Activated CD4-positive, alpha-beta memory T cell treated with anti-CD3 and anti-CD28 coated beads for 36 hours (primary cell): ENCODE measurements at regions not wholly inside any gene's neighbourhood (a gene's known extent, or its start where the extent isn't known, plus 50 kb on each side); places are given as distances from the start of the nearest gene placed in this dataset.
"Not testable (repeated sequence)": the region's sequence is repeated elsewhere in the genome, so short reads cannot be mapped to it uniquely, and the experiment has no call there.

Experiments used
- CTCF ChIA-PET: fragments of 350-600 bp; sonication (Branson Sonifier 250); formaldehyde crosslinking; loops from one replicate; lab custom pipeline; 2021; ENCODE audit warnings: antibody characterized with exemption, inconsistent platforms; lab: Charles Lee
- POLR2A ChIA-PET: fragments of 350-600 bp; sonication (Branson Sonifier 250); formaldehyde crosslinking; loops from one replicate; lab custom pipeline; 2021; ENCODE audit warnings: antibody characterized with exemption; lab: Charles Lee
- DNase-seq: peaks from one replicate; pipeline ENCODE4 v3.0.0-alpha.2; 2020
- H3K27ac Mint-ChIP-seq: one replicate; pipeline ENCODE4 v1.8.0; 2021; ENCODE audit warnings: mixed read lengths
- H3K27me3 Mint-ChIP-seq: one replicate; pipeline ENCODE4 v1.8.0; 2021; ENCODE audit warnings: mixed read lengths
- H3K36me3 Mint-ChIP-seq: one replicate; pipeline ENCODE4 v1.8.0; 2021; ENCODE audit warnings: mixed read lengths
- H3K4me1 Mint-ChIP-seq: one replicate; pipeline ENCODE4 v1.8.0; 2021; ENCODE audit warnings: low read depth, mixed read lengths
- H3K4me3 Mint-ChIP-seq: one replicate; pipeline ENCODE4 v1.8.0; 2021; ENCODE audit warnings: mild to moderate bottlenecking, mixed read lengths
- H3K9me3 Mint-ChIP-seq: one replicate; pipeline ENCODE4 v1.8.0; 2021; ENCODE audit warnings: mixed read lengths
- intact Hi-C: fragments of 100-400 bp; cut with micrococcal nuclease; formaldehyde crosslinking; loops from one replicate; pipeline ENCODE4 v1.15.1; 2023

DNA sequence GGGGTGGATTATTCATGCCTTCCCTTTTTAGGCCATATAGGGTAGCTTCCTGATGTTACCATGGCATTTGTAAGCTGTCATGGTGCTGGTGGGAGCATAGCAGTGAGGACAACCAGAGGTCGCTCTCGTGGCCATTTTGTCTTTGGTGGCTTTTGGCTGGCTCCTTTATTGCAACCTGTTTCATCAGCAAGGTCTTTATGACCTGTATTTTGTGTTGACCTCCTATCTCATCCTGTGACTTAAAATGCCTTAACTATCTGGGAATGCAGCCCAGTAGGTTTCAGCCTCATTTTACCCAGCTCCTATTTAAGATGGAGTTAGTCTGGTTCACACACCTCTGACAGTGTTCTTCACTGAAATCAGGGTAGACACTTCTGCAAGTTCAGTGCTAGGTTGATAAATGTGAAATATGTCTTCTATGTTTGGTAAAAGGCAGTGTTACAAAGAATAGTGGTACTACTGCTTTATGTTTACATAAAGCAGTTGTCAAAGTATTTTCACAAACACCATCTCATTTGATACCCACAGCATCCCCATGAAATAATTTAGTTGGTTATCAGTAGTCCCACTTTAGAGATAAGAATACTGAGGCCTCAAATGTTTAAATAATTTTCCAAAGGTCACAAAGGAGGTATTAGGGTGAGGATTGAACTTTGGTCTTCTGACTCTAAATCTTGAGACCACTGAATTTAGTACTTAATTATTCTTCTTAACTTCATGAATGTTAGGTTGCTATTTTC, 77.1 kb upstream of the C4orf54 start:
- intact Hi-C loops = loop anchor here (5.0 kb wide), 1 partner anchor 798 kb away; no protein-coding TSS in a partner anchor

DNA sequence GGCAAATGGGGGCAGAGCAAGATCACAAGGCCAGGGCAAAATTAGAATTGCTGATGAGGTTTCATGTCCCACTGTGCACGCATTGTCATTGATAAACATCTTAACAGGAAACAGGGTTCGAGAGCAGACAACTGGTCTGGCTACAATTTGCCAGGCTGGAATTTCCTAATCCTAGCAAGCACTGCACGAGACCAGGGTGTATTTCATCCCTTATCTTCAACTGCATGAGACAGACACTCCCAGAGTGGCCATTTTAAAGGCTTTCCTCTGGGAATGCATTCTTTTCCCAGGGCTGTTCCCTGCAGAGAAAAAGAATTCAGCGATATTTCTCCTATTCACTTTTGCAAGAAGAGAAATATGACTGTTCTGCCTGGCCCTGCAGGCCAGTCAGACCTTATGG, 75.8 kb upstream of the C4orf54 start:
- intact Hi-C loops = loop anchor here (5.0 kb wide), 1 partner anchor 799 kb away; no protein-coding TSS in a partner anchor
- H3K4me1 Mint-ChIP-seq, H3K36me3 Mint-ChIP-seq, DNase-seq, H3K9me3 Mint-ChIP-seq, POLR2A ChIA-PET, H3K4me3 Mint-ChIP-seq, CTCF ChIA-PET, H3K27me3 Mint-ChIP-seq, H3K27ac Mint-ChIP-seq: not testable (repeated sequence)

More for the DNA sequence above, 77.1 kb upstream of the C4orf54 start:
- H3K4me1 Mint-ChIP-seq = no peaks in the 10 kb centered on the region
- H3K27me3 Mint-ChIP-seq = peaks cover 9% of the 10 kb centered on the region
- DNase-seq = no peak
- H3K27ac Mint-ChIP-seq = no peak overlapping the region
- no peak overlapping the region for H3K4me3 Mint-ChIP-seq
- CTCF ChIA-PET = no interaction called here
- H3K9me3 Mint-ChIP-seq = peaks cover 5% of the 10 kb centered on the region
- H3K36me3 Mint-ChIP-seq = no peaks in the 10 kb centered on the region
- POLR2A ChIA-PET = no interaction called here

DNA sequence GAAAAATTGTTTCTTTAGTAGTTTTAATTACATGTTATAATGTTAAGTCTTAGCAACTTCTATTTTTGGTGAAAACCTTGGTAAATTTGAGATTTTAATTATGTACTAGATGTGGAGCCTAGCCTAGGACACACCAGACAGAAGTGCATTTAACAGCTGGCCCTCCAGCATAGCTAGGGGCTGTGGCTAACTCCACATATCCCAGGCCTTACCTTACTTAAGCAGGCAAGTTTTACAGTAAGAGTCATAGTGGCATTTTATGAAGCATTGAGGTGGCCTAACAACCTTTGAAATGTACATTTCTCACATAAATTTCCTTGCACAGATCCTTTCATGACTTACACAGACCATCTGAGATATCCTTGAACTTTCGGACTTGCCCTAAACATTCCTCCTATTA, 71.6 kb upstream of the C4orf54 start:
- intact Hi-C loops = no loop called here
- H3K36me3 Mint-ChIP-seq = no peaks in the 10 kb centered on the region
- no peaks in the 10 kb centered on the region for H3K4me1 Mint-ChIP-seq
- CTCF ChIA-PET = no interaction called here
- POLR2A ChIA-PET = no interaction called here
- H3K27ac Mint-ChIP-seq = no peak overlapping the region
- H3K4me3 Mint-ChIP-seq = no peak overlapping the region
- H3K27me3 Mint-ChIP-seq = peaks cover 8% of the 10 kb centered on the region
- peaks cover 2% of the 10 kb centered on the region for H3K9me3 Mint-ChIP-seq
- no peak for DNase-seq

DNA sequence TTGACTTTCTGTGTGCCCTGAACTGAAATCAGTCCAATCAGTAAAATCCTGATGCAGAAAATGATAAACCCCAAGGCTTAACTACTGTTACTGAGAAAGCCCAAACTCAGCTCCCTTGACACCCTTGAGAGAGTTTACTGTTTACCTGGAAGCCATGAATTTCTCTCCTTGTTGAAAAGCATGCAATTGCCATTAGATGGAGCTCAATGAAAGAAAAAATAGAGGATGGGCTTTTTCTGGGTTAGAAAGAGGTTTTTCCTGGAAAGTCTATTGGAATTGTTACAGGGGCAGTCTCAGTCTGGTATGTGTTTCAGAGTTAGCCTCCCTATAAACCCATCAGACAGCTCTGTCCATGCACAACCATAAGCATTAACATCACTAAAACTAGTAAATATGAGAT, 66.4 kb upstream of the C4orf54 start:
- ChIA-PET POLR2A (interaction anchor here (0.6 kb wide), 1 partner anchor 67 kb away, joined by 4 read pairs; no protein-coding TSS in a partner anchor), CTCF (interaction anchor here (0.9 to 1.5 kb wide), 4 partner anchors 84 to 170 kb away, joined by 3 to 7 read pairs (median 3); partner anchors contain the start of gene LAMTOR3)
- Mint-ChIP-seq H3K27ac (no peak overlapping the region), H3K27me3 (peaks cover 2% of the 10 kb centered on the region), H3K36me3 (no peaks in the 10 kb centered on the region), H3K4me1 (no peaks in the 10 kb centered on the region), H3K9me3 (peaks cover 2% of the 10 kb centered on the region), H3K4me3 (no peak overlapping the region)
- intact Hi-C loops = loop anchor here (5.0 kb wide), 1 partner anchor 83 kb away; no protein-coding TSS in a partner anchor
- DNase-seq = no peak

DNA sequence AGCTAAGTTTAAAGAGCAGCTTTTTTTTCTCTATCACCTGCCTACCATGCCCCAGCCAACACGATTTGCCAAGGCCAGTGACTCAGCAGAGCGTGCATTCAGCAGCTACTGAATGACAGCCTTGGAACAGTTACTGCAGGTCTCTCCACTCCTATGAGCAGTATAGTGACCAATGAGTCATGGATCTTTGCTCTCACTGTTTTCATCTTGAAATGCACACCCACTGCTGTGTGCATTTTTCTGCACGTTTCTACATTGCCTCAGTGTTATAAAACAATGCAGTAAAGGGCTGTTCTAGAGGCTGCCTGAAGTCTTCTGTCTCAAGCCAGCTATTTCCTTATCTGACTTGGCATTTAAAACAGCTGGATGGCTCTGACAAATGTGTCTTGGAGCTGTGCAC, 66.0 kb upstream of the C4orf54 start:
- Mint-ChIP-seq H3K4me3 (no peak overlapping the region), H3K27me3 (peaks cover 2% of the 10 kb centered on the region), H3K36me3 (no peaks in the 10 kb centered on the region), H3K4me1 (no peaks in the 10 kb centered on the region), H3K27ac (no peak overlapping the region), H3K9me3 (peaks cover 2% of the 10 kb centered on the region)
- DNase-seq = peak; percentile 45
- ChIA-PET POLR2A (no interaction called here), CTCF (interaction anchor here (0.9 to 1.5 kb wide), 4 partner anchors 84 to 170 kb away, joined by 3 to 7 read pairs (median 3); partner anchors contain the start of gene LAMTOR3)
- intact Hi-C loops = loop anchor here (5.0 kb wide), 1 partner anchor 84 kb away; no protein-coding TSS in a partner anchor

DNA sequence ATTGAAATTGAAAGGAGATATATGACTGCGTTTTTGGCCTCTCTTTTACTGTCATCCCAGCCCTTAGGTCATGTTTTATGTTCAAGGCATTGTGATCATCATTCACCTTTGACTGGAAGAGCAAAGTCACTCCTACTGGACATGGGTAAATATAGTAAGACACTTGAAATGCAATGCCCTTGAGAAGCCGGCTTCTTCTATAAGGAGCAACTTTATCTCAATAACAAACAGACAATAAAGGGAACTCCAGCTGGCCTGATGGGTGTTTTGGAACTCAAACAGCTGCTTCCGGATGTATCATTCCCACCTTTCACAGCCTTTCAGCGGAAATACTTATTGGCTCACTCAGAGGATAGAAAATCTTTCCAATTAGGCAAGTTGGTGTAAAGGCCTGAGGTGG, 65.1 kb upstream of the C4orf54 start:
- Mint-ChIP-seq H3K27me3 (peaks cover 2% of the 10 kb centered on the region), H3K4me1 (no peaks in the 10 kb centered on the region), H3K36me3 (no peaks in the 10 kb centered on the region), H3K27ac (no peak overlapping the region), H3K9me3 (peaks cover 2% of the 10 kb centered on the region), H3K4me3 (no peak overlapping the region)
- ChIA-PET CTCF (no interaction called here), POLR2A (no interaction called here)
- no peak for DNase-seq
- intact Hi-C loops = loop anchor here (5.0 kb wide), 1 partner anchor 85 kb away; no protein-coding TSS in a partner anchor

DNA sequence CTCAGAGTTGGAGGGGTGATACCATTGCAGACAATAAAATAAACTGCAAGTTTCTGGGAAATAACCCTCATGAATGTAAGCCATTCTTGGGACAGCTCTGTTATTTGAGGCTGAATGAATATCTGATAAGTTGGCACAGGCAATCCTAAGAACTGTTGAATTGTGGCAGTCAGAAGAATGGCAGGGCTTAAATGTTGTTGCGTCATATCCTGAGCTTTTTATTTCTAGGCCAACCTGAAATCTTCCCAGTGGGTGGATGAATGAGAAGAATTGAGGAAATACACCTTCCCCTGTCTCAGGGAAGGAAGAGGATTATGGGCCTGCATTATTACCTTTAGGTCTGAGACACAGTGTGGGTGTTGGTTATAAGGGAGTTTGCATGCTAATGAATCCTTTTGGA, 64.4 kb upstream of the C4orf54 start:
- intact Hi-C loops = loop anchor here (5.0 kb wide), 1 partner anchor 85 kb away; no protein-coding TSS in a partner anchor
- CTCF ChIA-PET = interaction anchor here (1.4 kb wide), 1 partner anchor 86 kb away, joined by 5 read pairs; no protein-coding TSS in a partner anchor
- Mint-ChIP-seq H3K27me3 (peaks cover 2% of the 10 kb centered on the region), H3K27ac (no peak overlapping the region), H3K4me3 (no peak overlapping the region), H3K4me1 (no peaks in the 10 kb centered on the region), H3K36me3 (no peaks in the 10 kb centered on the region), H3K9me3 (no peaks in the 10 kb centered on the region)
- no peak for DNase-seq
- POLR2A ChIA-PET = interaction anchor here (0.9 kb wide), 1 partner anchor 43 kb away, joined by 3 read pairs; no protein-coding TSS in a partner anchor

DNA sequence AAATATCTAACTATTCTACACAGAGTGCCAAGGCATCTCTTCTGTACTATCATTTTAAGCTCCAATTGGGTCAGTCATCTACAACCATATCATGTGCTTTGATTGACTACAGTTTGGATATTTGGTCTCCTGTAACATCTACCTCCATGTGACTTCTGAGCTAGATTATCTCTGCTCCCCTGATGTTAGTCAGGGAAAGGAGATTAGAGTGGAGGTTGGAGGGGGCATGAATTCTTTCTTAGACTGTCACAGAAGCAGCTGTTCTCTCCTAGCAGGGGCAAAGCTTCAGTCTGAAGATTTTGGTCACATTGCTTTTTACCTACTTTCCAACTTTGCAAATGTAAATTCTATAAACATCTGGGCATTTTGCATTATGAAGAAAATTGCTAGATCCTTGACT, 62.6 kb upstream of the C4orf54 start:
- ChIA-PET CTCF (interaction anchor here (0.7 to 0.8 kb wide), 2 partner anchors 591 to 600 kb away, joined by 3 read pairs; no protein-coding TSS in a partner anchor), POLR2A (no interaction called here)
- DNase-seq = no peak
- Mint-ChIP-seq H3K9me3 (no peaks in the 10 kb centered on the region), H3K36me3 (no peaks in the 10 kb centered on the region), H3K4me3 (no peak overlapping the region), H3K27me3 (no peaks in the 10 kb centered on the region), H3K4me1 (no peaks in the 10 kb centered on the region), H3K27ac (no peak overlapping the region)
- intact Hi-C loops = loop anchor here (5.0 kb wide), 1 partner anchor 87 kb away; no protein-coding TSS in a partner anchor

DNA sequence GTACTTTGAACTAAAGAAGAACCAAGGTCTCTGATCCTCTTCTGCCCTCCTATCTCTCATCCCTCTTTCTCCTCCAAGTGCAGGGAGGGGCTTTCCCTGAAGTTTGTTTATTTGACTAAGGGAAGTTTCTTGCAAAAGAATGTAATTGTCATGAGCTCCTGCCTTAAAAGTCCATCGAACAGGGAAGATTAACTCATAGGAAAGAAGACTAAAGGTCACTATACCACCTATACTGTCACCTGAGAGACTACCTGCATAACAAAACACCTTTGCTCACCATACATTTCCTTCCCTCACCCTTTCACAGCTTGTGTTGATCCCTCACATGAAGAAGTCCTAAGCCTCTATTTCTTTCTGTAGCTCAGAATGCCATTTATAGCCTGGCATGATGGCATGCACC, 59.4 kb upstream of the C4orf54 start:
- H3K36me3 Mint-ChIP-seq = no peaks in the 10 kb centered on the region
- peaks cover 2% of the 10 kb centered on the region for H3K27me3 Mint-ChIP-seq
- no peaks in the 10 kb centered on the region for H3K9me3 Mint-ChIP-seq
- no peak overlapping the region for H3K27ac Mint-ChIP-seq
- ChIA-PET CTCF (interaction anchor here (0.6 kb wide), 1 partner anchor 152 kb away, joined by 3 read pairs; no protein-coding TSS in a partner anchor), POLR2A (no interaction called here)
- no peak overlapping the region for H3K4me3 Mint-ChIP-seq
- no peak for DNase-seq
- intact Hi-C loops = no loop called here
- H3K4me1 Mint-ChIP-seq = no peaks in the 10 kb centered on the region

DNA sequence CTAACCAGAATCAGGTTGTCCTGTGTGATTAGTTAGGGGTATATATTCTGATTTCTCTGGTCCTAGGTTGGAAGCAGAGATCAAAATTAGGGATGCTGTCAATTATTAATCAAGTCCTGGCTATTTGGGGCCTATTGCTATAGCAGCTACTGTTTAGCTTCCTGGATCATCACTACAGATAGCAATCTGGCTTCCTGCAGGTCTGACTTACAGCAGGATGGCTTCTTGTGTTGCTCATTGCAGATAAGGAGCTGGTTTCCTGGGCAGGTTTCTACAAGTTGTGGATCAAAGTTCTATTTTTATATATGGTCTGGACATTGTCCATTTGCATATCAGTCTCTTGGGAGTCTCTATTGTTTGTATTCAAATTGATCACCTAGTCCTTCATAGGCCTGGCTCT, 57.7 kb upstream of the C4orf54 start:
- Mint-ChIP-seq H3K27ac (no peak overlapping the region), H3K9me3 (no peaks in the 10 kb centered on the region), H3K36me3 (no peaks in the 10 kb centered on the region), H3K4me3 (no peak overlapping the region), H3K4me1 (peaks cover 8% of the 10 kb centered on the region), H3K27me3 (peaks cover 4% of the 10 kb centered on the region)
- CTCF ChIA-PET = no interaction called here
- POLR2A ChIA-PET = no interaction called here
- intact Hi-C loops = no loop called here
- DNase-seq = no peak

DNA sequence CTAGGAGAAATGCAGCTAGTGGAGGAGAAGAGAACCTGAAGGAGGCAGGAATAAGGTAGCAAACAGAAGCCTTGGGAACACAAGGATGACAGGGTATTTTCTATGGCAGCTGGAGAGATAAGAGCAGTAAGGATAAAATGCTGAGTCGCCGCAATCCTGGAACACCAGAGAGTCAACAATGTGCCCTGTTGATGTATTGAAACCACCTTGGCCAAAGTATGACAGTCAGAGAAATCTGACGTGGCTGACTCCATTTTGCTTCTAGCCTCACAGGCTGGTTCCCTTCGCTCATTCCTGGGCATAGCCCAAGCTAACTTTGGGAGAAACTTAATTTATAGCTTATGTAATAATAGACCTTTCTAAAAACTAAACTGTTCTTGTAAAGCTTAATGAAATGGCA, 56.6 kb upstream of the C4orf54 start:
- no peaks in the 10 kb centered on the region for H3K9me3 Mint-ChIP-seq
- POLR2A ChIA-PET = no interaction called here
- H3K27me3 Mint-ChIP-seq = peaks cover 4% of the 10 kb centered on the region
- no peaks in the 10 kb centered on the region for H3K36me3 Mint-ChIP-seq
- no peak for DNase-seq
- no peak overlapping the region for H3K4me3 Mint-ChIP-seq
- H3K4me1 Mint-ChIP-seq = peaks cover 8% of the 10 kb centered on the region
- intact Hi-C loops = loop anchor here (5.0 kb wide), 1 partner anchor 152 kb away; the partner anchor contains the start of gene TRMT10A
- H3K27ac Mint-ChIP-seq = no peak overlapping the region
- CTCF ChIA-PET = interaction anchor here (1.4 kb wide), 1 partner anchor 94 kb away, joined by 5 read pairs; no protein-coding TSS in a partner anchor

DNA sequence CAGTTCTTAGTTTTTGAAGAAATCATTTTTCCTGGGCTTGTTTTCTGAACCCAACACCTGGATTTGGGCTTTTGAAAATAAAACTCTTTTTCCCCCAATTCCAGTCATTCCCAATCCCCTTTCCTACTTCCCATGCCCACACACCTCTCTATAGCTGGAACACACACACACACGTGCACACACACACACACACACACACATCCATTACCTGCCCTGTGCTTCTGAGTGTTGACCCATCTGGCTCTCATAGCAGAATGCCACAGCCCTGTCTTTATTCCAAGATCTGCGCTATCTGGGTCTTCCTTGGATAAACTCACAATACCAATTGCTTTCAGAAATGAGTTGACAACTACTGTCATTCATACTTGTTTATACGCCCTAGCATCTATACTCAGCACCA, 54.9 kb upstream of the C4orf54 start:
- no peak overlapping the region for H3K27ac Mint-ChIP-seq
- H3K4me1 Mint-ChIP-seq = peaks cover 8% of the 10 kb centered on the region
- ChIA-PET CTCF (no interaction called here), POLR2A (no interaction called here)
- DNase-seq = no peak
- no peaks in the 10 kb centered on the region for H3K36me3 Mint-ChIP-seq
- H3K4me3 Mint-ChIP-seq = no peak overlapping the region
- H3K9me3 Mint-ChIP-seq = no peaks in the 10 kb centered on the region
- H3K27me3 Mint-ChIP-seq = peaks cover 4% of the 10 kb centered on the region
- intact Hi-C loops = loop anchor here (5.0 kb wide), 1 partner anchor 150 kb away; the partner anchor contains the start of gene TRMT10A
